Lung microvascular endothelial cell (primary cell): ENCODE measurements at regions not wholly inside any gene's neighbourhood (a gene's known extent, or its start where the extent isn't known, plus 50 kb on each side); places are given as distances from the start of the nearest gene placed in this dataset.
A peak's percentile ranks its signal among the peaks of the same experiment; 100 is the strongest.

Experiments
- DNase-seq, 2 donors: peaks; one replicate each; pipeline versions ENCODE4 v3.0.0 to v3.0.0-alpha.2; 2010; ENCODE audit warnings: low read depth in 2 of 2

DNA sequence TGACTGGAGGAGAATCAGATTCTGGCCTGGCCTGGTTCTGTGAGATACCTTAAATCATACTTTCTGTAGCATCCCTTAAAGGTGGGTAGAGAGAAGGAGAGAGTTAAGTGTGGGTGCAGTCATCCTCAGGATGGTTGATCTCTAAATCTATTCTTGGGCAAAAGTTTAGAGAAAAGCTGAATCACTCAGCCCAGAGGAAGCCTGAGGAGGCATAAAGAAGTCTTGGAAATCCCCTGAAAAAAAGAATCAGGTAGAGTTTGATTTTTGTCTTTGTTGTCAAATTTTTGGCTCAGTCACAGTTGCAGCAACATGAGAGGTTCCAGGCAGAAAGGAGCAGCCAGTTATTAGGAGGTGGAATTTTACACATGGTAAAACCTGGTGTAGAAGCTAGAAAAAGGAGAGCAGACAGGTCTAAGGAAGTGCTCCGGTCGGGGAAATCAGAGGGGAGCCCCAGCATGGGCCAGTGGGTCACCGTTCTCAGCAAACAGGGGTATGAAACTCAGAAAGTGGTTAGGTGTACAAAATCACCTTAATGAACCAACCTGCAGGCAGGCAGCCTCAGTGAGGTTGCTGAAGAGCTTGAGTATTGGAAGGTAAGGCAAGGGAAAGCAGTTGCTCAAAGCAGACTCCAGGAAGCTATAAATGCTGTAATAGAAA, 116.2 kb upstream of the CNTLN start:
- DNase-seq: no peak

DNA sequence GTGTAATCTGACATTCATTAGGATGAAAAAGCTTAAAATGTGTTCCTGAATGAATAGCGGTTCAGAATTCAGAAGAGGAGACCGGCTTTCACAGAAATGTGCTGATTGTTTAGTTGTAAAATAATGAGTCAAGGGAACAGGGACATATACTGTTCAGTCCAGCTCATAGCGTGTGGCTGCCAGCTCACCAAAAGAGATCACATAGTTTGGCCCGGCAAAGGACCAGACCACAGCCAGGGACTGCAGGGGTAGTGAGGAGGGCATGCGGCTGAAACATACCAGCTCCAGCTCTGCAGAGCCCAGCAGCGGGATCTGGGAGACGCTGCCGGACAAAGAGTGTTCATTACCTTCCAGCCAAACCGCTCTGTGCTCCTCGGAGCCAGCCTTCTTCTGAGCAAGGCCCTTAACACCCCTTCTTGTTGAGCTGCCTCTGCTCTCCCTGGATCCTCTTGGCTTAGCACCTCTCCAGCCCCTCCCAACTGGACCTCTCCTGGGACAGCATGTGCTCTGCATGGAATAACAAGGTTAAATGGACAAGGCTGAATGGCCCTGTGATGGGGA, 116.8 kb upstream of the CNTLN start:
- DNase-seq: no peak

DNA sequence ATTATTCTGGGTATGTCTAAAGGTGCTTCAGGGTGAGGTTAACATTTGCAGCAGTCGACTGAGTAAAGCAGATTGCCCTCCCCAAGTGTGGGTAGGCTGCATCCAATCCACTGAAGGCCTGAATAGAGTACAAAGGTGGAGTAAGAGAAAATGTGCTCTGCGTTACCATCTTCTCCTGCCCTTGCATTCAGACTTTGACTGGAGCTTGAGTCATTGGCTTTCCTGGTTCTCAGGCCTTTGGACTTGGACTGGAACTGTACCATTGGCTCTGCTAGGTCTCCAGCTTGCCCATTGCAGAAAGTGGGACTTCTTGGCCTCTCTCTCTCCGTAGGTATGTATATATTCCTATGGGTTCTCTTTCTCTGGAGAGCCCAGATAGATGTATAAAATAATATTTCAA, 120.9 kb upstream of the CNTLN start:
- DNase-seq: no peak

GRCh38 chr9:17013010-17013409, 121.8 kb upstream of the CNTLN start:
- no peak for DNase-seq

DNA sequence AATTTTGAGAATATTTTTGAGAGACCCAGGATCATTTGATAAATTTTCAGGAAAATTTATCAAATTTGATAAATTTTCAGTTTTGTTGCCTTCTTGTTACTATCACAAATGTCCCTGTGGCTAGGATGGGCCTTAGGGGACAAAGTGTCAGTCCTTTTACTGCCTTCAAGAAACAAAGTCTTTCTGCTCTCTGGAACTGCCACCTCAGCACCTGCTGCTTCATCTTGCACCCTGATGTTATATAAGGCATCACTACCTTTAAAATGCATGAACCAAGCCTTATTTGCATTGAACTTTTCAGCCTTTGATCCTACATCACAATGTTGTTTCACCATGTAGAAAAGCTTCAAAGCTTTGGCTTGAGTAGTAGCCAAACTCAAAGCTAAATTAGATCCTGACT, 123.0 kb upstream of the CNTLN start:
- no peak for DNase-seq

DNA sequence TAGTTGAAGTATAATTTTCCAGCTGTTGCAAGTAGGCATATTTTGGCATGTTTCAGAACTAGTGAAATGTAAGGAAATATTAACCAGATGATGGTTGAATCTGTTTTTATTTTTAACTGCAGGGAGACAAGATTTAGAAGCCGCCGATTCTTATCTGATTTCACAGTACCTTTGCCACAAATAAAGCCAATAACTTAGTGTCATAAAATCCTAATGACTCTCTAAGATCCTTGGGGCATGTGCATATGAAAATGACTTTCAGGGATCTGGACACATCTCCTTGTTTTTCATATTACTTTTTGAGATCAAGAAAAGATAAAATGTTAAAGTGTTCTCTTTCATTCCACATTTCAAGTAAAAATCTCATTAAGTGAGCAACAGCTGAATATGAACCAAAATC, 125.8 kb upstream of the CNTLN start:
- DNase-seq: no peak

DNA sequence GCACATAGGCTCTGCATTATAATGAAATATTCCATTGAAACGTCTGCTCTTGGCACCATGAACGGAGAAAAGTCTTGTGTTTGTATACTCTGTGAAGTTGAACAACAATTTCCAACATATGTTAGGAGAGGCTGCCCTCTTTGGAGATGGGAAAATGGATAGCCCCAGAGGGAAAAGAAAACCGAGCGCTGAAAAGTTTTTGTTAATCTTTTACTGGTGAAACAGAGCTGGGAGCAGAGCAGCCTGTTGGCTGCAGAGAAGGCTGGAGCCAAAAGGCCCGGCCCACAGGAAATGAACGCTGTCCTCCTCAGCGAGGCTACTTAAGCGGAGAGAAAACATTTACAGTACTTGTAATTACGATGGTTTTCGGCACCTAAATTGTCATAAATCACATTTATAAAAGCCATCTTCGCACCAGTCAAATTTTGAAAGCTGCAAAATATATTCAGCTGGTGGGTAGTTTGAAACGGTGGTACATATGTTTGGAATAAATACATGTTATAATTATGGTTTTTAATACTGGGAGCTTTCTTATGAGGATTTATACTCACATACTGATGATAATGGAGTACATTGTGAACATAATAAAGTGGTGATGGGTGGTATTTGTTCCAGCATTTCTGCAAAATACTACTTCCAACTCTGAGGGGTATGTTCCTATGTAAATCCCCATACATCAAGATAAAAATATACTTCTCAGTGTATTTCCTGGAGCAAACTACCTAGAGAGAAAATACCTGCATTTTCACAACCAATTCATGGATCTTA, 129.6 kb upstream of the CNTLN start:
- peak; percentile 18 to 62 for DNase-seq

DNA sequence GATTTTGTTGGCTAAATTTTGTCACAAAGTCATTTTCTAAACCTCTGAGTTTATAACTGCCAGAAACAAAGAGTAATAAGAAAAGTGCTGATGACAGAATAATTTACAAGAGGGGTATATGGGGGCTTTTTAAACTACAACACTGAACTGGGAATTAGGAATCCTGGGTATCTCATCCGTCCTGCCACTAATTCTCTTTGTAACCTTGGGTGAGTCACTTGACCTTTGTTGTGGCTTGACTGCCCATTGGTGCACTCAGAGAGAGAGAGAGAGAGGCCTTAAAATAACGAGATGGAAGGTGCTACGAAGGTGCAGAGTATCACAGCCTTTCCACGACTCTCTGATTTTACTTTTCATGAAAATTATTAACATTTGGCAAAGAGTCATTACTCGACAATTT, 130.3 kb upstream of the CNTLN start:
- peak in 1 of 2 donors; percentile 3 for DNase-seq

DNA sequence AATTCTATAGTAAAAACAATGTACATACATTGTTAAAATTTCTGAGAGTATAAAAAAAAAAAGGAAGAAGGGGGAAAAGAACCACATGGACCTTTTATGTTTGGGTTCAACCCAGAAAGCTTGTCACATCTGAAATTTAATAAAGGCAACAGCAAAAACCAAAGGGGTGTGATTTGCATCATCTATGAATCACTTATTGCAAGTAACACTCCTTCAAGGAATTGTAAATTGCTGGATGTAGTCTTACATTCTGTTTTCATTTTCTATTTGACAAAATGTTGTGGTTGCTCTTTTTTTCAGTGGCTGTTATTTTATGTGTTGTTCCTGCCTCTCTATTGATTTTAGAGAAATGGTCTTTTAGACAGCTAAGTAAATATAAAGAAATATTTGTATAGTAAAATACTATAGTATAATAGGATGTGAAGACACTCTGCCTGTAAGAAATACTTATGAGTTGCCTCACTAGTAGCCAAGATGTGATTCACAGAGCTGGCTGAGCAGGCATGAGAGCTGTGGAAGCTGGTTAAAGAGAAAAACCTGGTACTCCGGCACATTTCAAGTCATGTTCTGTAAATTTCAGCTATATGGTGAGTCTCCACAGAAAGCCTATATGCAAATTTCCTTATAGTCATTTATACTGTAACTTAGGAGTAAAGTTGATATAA, 131.1 kb upstream of the CNTLN start:
- no peak for DNase-seq

DNA sequence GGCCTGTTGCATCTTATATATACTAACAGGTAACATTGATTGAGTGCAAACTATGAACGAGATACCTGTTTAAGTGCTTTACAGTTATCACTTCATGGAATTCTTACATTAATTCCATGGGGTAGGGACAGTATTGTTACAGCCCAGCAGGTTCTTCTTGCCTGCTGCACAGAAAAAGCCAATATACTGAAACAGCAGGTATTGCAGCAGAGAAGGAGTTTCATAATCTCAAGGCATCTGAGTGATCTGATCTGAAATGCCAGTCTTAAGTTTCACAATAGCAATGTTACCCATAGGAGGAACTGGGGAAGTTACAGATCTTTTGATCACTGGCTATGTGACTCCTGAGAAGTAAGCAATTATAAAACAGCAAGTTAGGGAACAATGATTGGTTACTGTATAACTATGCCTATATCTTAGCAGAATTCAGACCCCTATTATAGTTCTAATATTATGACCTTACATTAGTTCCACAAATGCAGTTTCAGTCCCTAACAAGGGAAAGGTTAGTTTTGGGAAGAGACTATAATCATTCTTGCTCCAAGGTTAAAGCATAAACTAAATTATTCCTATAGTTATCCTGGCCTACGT, 126.5 kb upstream of the BNC2 start:
- no peak for DNase-seq

DNA sequence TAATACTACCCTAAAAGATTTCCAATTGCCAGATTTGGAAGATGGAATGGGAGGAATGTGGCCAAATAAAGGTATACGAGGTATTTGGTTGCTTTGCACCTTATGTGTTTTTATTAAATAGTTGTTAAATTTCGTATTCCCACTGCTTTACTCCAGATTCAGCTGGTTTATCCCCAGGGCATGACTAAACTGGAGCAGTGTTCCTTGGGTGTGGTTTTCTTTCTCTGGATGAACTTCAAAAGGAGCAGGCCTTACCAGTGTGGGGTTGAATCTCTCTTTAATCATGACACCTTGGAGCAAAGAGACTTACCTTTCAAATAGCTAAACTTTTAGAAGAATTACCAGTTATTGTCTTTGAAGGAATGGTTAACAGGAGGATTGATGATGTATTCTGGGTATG, 121.7 kb upstream of the BNC2 start:
- no peak for DNase-seq

- DNase-seq: peak in 1 of 2 donors; percentile 5
Observed at GRCh38 chr9:16987026-16987425, 116.6 kb upstream of the BNC2 start.

DNA sequence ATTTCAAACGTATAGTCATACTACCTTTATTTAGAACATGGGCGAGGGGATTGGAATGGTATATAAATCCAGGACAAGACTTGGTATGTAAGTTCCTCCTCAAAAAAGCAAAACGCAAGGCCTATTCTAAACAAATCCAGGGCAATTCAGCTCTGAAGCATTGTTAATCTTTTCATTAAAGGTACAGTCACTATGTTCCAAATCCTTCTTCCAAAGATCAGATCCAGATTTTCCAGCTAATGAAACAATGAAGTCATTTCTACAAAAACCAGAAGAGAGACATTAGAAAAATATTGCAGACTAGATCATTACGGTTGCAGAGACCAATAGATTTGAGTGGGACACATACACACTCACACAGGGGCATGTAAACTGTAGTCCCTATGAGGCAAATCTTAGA, 116.1 kb upstream of the BNC2 start:
- DNase-seq: no peak

DNA sequence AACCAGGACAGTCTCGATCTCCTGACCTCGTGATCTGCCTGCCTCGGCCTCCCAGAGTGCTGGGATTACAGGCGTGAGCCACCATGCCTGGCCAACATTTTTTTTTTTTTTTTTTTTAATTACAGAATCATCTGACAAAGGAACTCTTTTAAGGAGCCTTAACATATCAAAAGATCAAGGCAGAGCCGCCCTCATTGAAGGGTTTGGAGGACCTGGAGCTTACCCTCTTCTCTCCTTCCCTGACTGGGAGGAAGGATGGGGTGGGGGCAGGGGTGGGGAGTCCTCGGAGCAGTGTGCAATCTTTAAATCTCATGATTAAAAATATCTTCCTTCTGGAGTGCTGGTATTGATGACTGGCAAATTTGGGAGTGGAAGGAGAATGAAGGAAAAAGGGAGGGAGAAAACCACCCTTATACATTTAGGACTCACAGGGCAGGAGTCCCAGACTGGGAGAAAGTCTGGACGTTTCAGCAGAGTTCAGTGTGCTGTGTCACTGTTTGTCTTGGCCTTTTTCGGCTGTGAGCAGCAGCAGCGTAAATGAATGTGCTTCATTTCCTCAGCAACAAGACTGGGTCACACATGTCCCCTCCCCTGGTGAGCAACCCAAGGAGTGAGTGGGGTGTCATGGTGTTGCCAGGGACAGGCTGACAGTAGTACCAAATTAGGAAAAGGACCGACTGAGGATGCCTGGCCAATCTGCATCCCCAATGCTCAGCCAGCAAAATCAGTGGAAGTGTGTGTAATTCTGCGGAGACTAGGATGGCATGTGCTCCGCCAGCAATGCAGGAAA, 115.3 kb upstream of the BNC2 start:
- peak in 1 of 2 donors; percentile 26 for DNase-seq

GRCh38 chr9:16982780-16983310, 112.4 kb upstream of the BNC2 start:
- no peak for DNase-seq

DNA sequence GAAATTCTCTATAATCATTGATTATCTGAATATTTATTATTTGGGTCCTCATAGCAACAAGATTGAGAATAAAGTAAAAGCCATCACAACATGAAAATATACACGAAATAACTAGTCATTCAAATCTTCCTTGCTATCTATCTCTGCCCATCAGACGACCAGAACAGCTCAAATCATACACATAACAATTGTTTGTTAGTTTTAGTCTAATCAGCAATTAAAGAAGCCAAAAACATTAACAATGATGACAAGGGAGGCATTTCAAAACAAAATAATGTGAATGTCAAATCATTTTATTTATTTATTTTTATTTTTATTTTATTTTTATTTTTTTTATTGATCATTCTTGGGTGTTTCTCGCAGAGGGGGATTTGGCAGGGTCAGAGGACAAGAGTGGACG, 106.0 kb upstream of the BNC2 start:
- DNase-seq: no peak

DNA sequence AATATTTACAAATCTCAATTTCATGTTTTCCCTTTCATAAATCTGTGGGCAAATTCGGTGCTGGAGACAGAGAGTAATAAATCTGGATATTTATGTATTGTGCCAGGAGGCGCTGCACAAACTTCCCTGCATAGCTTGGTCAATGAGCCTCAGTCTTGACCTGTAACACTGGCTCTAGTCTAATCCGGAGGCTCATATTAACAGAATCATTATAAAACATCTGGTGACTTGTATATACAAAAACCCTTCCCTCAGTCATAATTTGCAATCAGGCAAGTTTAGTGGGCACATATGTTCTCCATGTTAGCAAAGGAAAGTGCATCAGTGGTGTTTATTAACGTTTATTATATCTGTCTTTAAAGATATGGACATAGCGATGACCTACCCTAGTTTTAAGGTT, 104.0 kb upstream of the BNC2 start:
- no peak for DNase-seq

DNA sequence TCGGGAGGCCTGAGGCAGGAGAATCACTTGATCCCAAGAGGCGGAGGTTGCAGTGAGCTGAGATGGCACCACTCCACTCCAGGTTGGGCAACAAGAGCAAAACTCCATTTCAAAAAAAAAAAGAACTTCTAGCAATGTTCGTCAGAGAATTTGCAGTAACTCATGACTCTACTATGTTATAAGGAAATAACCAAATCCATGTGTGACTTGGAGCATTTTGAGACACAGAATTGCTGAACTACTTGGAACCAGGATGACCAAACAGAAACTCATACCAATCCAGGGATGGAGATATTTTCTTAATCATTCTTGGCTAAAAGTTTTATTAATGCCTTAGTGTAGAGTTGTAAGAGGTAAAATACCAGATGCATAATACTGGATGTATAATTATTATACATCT, 99.9 kb upstream of the BNC2 start:
- no peak for DNase-seq

GRCh38 chr9:16964228-16964627, 93.8 kb upstream of the BNC2 start:
- DNase-seq: no peak

DNA sequence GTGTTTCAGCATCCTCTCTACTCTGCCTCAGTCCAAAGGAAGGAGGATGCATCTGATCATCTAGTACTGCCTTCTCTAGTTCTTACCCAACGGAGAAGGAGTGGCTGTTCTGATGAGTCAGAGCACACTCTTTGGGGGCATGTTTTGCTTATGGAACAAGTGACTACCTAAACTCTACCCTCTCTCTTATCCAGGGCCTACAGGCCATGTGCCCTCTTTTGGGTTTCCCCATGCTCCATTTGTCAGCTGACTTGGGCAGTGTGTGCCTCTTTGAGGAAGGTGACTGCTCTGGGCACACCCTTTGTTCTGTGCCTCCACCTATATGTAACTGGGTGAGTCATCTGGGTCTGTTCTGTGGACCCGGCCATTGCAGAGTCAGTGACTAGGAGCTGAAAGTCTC, 89.6 kb upstream of the BNC2 start:
- no peak for DNase-seq

- no peak for DNase-seq
Observed at GRCh38 chr9:16959391-16959790, 88.9 kb upstream of the BNC2 start.
